GM23338 (cell line): ENCODE measurements at regions not wholly inside any gene's neighbourhood (a gene's known extent, or its start where the extent isn't known, plus 50 kb on each side); places are given as distances from the start of the nearest gene placed in this dataset.
"Not testable (repeated sequence)": the region's sequence is repeated elsewhere in the genome, so short reads cannot be mapped to it uniquely, and the experiment has no call there.

ENCODE experiments used
- ATAC-seq: fragments of 200-7000 bp; cut with Tn5 transposase; 3 replicates; pipeline ENCODE4 v1.9.1; 2020
- DNase-seq: peaks from one replicate; pipeline ENCODE4 v3.0.0-alpha.2; 2015; ENCODE audit warnings: low spot score
- H2AFZ ChIP-seq: fragments of 200-600 bp; sonication (generic); 2 replicates; pipeline ENCODE4 v1.8.0; 2016; ENCODE audit warnings: antibody characterized with exemption, mild to moderate bottlenecking, moderate library complexity
- H3F3A ChIP-seq: fragments of 200-600 bp; sonication (generic); replicated peaks from 2 replicates; pipeline ENCODE4 v1.8.0; 2017; ENCODE audit warnings: antibody characterized with exemption, mixed run types, low read depth
- H3K27ac ChIP-seq: fragments of 200-600 bp; sonication (generic); 2 replicates; pipeline ENCODE4 v1.6.1; 2016; ENCODE audit warnings: low read depth
- H3K27me3 ChIP-seq: fragments of 200-600 bp; sonication (generic); 2 replicates; pipeline ENCODE4 v1.8.0; 2016; ENCODE audit warnings: mild to moderate bottlenecking, mixed run types, moderate library complexity; ENCODE audit not compliant: insufficient read depth
- H3K36me3 ChIP-seq: fragments of 200-600 bp; sonication (generic); 2 replicates; pipeline ENCODE4 v1.8.0; 2016; ENCODE audit warnings: mild to moderate bottlenecking; ENCODE audit not compliant: insufficient read depth
- H3K4me1 ChIP-seq: fragments of 200-600 bp; sonication (generic); 2 replicates; pipeline ENCODE4 v1.8.0; 2016; ENCODE audit warnings: mild to moderate bottlenecking, moderate library complexity; ENCODE audit not compliant: insufficient read depth
- H3K4me2 ChIP-seq: fragments of 200-600 bp; sonication (generic); 2 replicates; pipeline ENCODE4 v1.7.1; 2017; ENCODE audit warnings: mixed run types
- H3K4me3 ChIP-seq: fragments of 200-600 bp; sonication (generic); 2 replicates; pipeline ENCODE4 v1.6.1; 2016; ENCODE audit warnings: mixed run types
- H3K79me2 ChIP-seq: fragments of 200-600 bp; sonication (generic); replicated peaks from 2 replicates; pipeline ENCODE4 v1.8.0; 2017; ENCODE audit warnings: mild to moderate bottlenecking; ENCODE audit not compliant: insufficient read depth
- H3K9me2 ChIP-seq: fragments of 200-600 bp; sonication (generic); 2 replicates; pipeline ENCODE4 v1.8.0; 2017; ENCODE audit not compliant: insufficient read depth
- H4K20me1 ChIP-seq: fragments of 200-600 bp; sonication (generic); replicated peaks from 2 replicates; pipeline ENCODE4 v1.8.0; 2017; ENCODE audit warnings: mild to moderate bottlenecking; ENCODE audit not compliant: insufficient read depth
- H3K27ac Mint-ChIP-seq: 2 replicates; pipeline ENCODE4 v1.8.0; 2020; ENCODE audit warnings: inconsistent platforms, mild to moderate bottlenecking, moderate library complexity, mixed read lengths
- H3K27me3 Mint-ChIP-seq: 3 replicates; pipeline ENCODE4 v1.8.0; 2022; ENCODE audit warnings: low read depth, mild to moderate bottlenecking, moderate library complexity, mixed read lengths, inconsistent platforms; ENCODE audit not compliant: insufficient read depth, poor library complexity
- H3K36me3 Mint-ChIP-seq: 3 replicates; pipeline ENCODE4 v1.8.0; 2021; ENCODE audit warnings: low read depth, mild to moderate bottlenecking, inconsistent platforms, moderate library complexity, mixed read lengths
- H3K4me1 Mint-ChIP-seq: 3 replicates; pipeline ENCODE4 v1.8.0; 2020; ENCODE audit warnings: mild to moderate bottlenecking, inconsistent platforms, mixed read lengths
- H3K4me3 Mint-ChIP-seq: 3 replicates; pipeline ENCODE4 v1.8.0; 2021; ENCODE audit warnings: moderate library complexity, mild to moderate bottlenecking, inconsistent platforms, mixed read lengths
- H3K9me3 Mint-ChIP-seq: 3 replicates; pipeline ENCODE4 v1.8.0; 2020; ENCODE audit warnings: moderate library complexity, mild to moderate bottlenecking, inconsistent platforms, mixed read lengths

DNA sequence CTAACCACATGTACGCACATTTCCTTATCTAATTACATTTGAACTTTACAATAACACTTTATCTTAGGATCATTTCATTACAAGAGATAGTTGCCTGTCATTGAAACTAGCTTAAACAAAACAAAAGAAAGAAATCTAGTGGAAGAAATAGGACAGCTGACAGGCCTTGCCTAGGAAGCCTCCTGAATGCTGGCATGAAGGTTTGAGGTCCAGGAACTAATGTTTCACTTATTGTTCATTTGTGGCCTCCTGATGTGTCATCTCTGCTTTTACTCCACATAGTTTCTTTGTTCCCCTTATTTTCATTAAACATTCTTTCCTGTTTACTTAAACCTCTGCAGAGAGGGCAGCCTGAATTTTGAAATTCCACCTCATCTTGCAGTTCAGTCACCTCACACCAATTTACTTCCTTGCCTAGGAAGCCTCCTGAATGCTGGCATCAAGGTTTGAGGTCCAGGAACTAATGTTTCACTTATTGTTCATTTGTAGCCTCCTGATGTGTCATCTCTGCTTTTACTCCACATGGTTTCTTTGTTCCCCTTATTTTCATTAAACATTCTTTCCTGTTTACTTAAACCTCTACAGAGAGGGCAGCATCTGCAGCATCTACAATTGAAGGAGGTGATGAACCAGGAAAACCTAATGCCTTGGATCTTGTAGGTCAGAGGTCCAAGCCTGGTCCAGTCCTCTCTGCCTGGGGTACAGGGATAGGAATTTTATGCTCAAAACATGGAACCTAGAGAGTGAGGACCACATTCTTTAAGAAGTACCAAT is 319.2 kb downstream of the SPATA31A1 start:
- H3K4me1 ChIP-seq, H3K27ac ChIP-seq, H3K4me3 Mint-ChIP-seq, H3K36me3 Mint-ChIP-seq, H3K4me3 ChIP-seq, H3K27ac Mint-ChIP-seq, H3K4me2 ChIP-seq, H3F3A ChIP-seq, H3K9me2 ChIP-seq, H3K36me3 ChIP-seq, H2AFZ ChIP-seq, H4K20me1 ChIP-seq, H3K9me3 Mint-ChIP-seq, H3K4me1 Mint-ChIP-seq, H3K27me3 Mint-ChIP-seq, H3K27me3 ChIP-seq, DNase-seq, ATAC-seq, H3K79me2 ChIP-seq: not testable (repeated sequence)

GRCh38 chr9:39675211-39675553 is 319.7 kb downstream of the SPATA31A1 start:
- ATAC-seq, H3K27me3 ChIP-seq, H3K4me2 ChIP-seq, H3K36me3 Mint-ChIP-seq, H3K27ac Mint-ChIP-seq, H3K4me1 ChIP-seq, H4K20me1 ChIP-seq, H3K4me1 Mint-ChIP-seq, H3K36me3 ChIP-seq, H2AFZ ChIP-seq, H3K79me2 ChIP-seq, DNase-seq, H3K27ac ChIP-seq, H3K27me3 Mint-ChIP-seq, H3F3A ChIP-seq, H3K9me3 Mint-ChIP-seq, H3K4me3 Mint-ChIP-seq, H3K9me2 ChIP-seq, H3K4me3 ChIP-seq: not testable (repeated sequence)

- H3K27ac Mint-ChIP-seq, H3K4me1 ChIP-seq, H3K36me3 Mint-ChIP-seq, H3K27me3 ChIP-seq, H3K27ac ChIP-seq, H3K4me2 ChIP-seq, H3K79me2 ChIP-seq, H3K9me3 Mint-ChIP-seq, H2AFZ ChIP-seq, H3K4me3 ChIP-seq, H3K36me3 ChIP-seq, H3K27me3 Mint-ChIP-seq, H3F3A ChIP-seq, H3K4me3 Mint-ChIP-seq, H4K20me1 ChIP-seq, DNase-seq, H3K9me2 ChIP-seq, H3K4me1 Mint-ChIP-seq: not testable (repeated sequence)
- peak; percentile 68 for ATAC-seq
Measured at GRCh38 chr9:39678534-39679263, 323.2 kb downstream of the SPATA31A1 start.

GRCh38 chr9:39680694-39681401 is 325.4 kb downstream of the SPATA31A1 start:
- not testable (repeated sequence) for ATAC-seq, H3K9me2 ChIP-seq, H3K36me3 Mint-ChIP-seq, H4K20me1 ChIP-seq, H3K79me2 ChIP-seq, H3K4me1 ChIP-seq, DNase-seq, H3K27ac Mint-ChIP-seq, H3K36me3 ChIP-seq, H3K4me1 Mint-ChIP-seq, H3K4me2 ChIP-seq, H3K9me3 Mint-ChIP-seq, H3K27me3 Mint-ChIP-seq, H3K4me3 ChIP-seq, H3K27ac ChIP-seq, H3K4me3 Mint-ChIP-seq, H2AFZ ChIP-seq, H3F3A ChIP-seq, H3K27me3 ChIP-seq

GRCh38 chr9:39728862-39729261 is 373.4 kb downstream of the SPATA31A1 start:
- H3K36me3 Mint-ChIP-seq, H3K4me1 ChIP-seq, H3K4me3 Mint-ChIP-seq, H4K20me1 ChIP-seq, H3K4me2 ChIP-seq, H3K4me3 ChIP-seq, H3K27me3 Mint-ChIP-seq, H3K36me3 ChIP-seq, H3K4me1 Mint-ChIP-seq, H3K27ac Mint-ChIP-seq, H3K27me3 ChIP-seq, DNase-seq, H3K79me2 ChIP-seq, H3F3A ChIP-seq, H2AFZ ChIP-seq, H3K27ac ChIP-seq, H3K9me3 Mint-ChIP-seq, H3K9me2 ChIP-seq: not testable (repeated sequence)
- ATAC-seq: peak; percentile 54

DNA sequence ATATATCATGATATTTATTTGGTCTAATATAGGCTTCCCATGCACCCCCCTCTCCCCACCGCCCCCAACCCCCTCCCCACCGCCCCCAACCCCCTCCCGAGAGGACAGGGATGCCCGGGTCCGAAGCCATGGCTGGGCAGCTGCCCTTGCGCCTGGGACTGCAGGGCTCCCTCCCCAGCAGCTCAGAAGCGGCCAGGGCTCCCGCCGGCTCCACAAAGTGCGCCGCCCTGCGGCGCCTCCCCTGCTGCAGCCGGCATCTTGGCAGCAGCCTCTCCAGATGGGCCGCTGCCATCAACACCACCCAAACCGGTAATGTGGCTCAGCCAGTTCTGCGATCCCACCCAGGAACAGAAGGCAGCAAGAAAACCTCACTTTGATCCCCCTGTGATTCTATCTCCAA is 389.4 kb downstream of the SPATA31A1 start:
- H3F3A ChIP-seq, H3K27me3 ChIP-seq, H3K27ac Mint-ChIP-seq, H4K20me1 ChIP-seq, H3K36me3 Mint-ChIP-seq, H3K4me1 ChIP-seq, H3K9me3 Mint-ChIP-seq, DNase-seq, H3K79me2 ChIP-seq, H3K4me1 Mint-ChIP-seq, H3K4me3 Mint-ChIP-seq, H3K4me3 ChIP-seq, H3K27ac ChIP-seq, H3K9me2 ChIP-seq, H3K4me2 ChIP-seq, H3K27me3 Mint-ChIP-seq, H2AFZ ChIP-seq, H3K36me3 ChIP-seq: not testable (repeated sequence)
- ATAC-seq: peak; percentile 94
